CD14-positive monocyte (primary cell): ENCODE measurements at regions not wholly inside any gene's neighbourhood (a gene's known extent, or its start where the extent isn't known, plus 50 kb on each side); places are given as distances from the start of the nearest gene placed in this dataset.
"Not testable (repeated sequence)": the region's sequence is repeated elsewhere in the genome, so short reads cannot be mapped to it uniquely, and the experiment has no call there.

Experiments
- DNase-seq, 3 donors: peaks; one replicate each; pipeline ENCODE4 v3.0.0-alpha.2; 2011 to 2022
- H2AFZ ChIP-seq: 2 replicates; pipeline ENCODE4 v1.6.0; 2012; ENCODE audit warnings: mild to moderate bottlenecking, low read depth, low read length, inconsistent platforms; ENCODE audit not compliant: insufficient read depth, poor library complexity, severe bottlenecking
- H3K27ac ChIP-seq, 2 donors: 1 replicate in 1 of 2; 2 replicates in 1 of 2; pipeline ENCODE4 v1.5.1; 2012 to 2013; ENCODE audit warnings: low read length in 2 of 2, control low read depth in 1 of 2, inconsistent platforms in 1 of 2, low read depth in 1 of 2, mild to moderate bottlenecking in 1 of 2
- H3K27me3 ChIP-seq, 2 donors: one replicate each; pipeline versions ENCODE4 v1.6.0 to v1.6.1; 2011 to 2013; ENCODE audit warnings: low read length in 2 of 2; ENCODE audit not compliant: control insufficient read depth in 2 of 2, insufficient read depth in 2 of 2
- H3K36me3 ChIP-seq, 2 donors: replicated peaks in 1 of 2; 1 replicate in 1 of 2; 2 replicates in 1 of 2; pipeline versions ENCODE4 v1.5.1 to v1.6.1; 2012 to 2013; ENCODE audit warnings: low read length in 2 of 2, control low read depth in 1 of 2, inconsistent platforms in 1 of 2, mild to moderate bottlenecking in 1 of 2; ENCODE audit not compliant: insufficient read depth in 2 of 2, control insufficient read depth in 1 of 2
- H3K4me1 ChIP-seq, 2 donors: 1 replicate in 1 of 2; 2 replicates in 1 of 2; pipeline versions ENCODE4 v1.5.1 to v1.6.1; 2012 to 2013; ENCODE audit warnings: low read length in 2 of 2, control low read depth in 1 of 2, inconsistent platforms in 1 of 2, mild to moderate bottlenecking in 1 of 2, moderate library complexity in 1 of 2; ENCODE audit not compliant: insufficient read depth in 2 of 2, control insufficient read depth in 1 of 2
- H3K4me2 ChIP-seq: replicated peaks from 2 replicates; pipeline ENCODE3; 2012; ENCODE audit warnings: low read length, moderate library complexity, mild to moderate bottlenecking; ENCODE audit not compliant: poor library complexity, severe bottlenecking; ENCODE audit errors: extremely low read depth
- H3K4me3 ChIP-seq, 3 experiments: fragments of 200-600 bp in 1 of 3; sonication (generic) in 1 of 3; replicated peaks in 1 of 3; 1 replicate in 2 of 3; 2 replicates in 1 of 3; pipeline ENCODE4 v1.5.1; 2011 to 2013; ENCODE audit warnings: low read length in 3 of 3, mild to moderate bottlenecking in 3 of 3, control low read depth in 2 of 3, low read depth in 2 of 3, inconsistent platforms in 1 of 3, moderate library complexity in 1 of 3
- H3K79me2 ChIP-seq: 2 replicates; pipeline ENCODE4 v1.6.0; 2012; ENCODE audit warnings: mild to moderate bottlenecking, control low read depth, inconsistent platforms, low read length, moderate library complexity; ENCODE audit not compliant: insufficient read depth
- H3K9ac ChIP-seq: 2 replicates; pipeline ENCODE4 v1.6.0; 2017; ENCODE audit warnings: low read length, mild to moderate bottlenecking; ENCODE audit not compliant: insufficient read depth, poor library complexity, severe bottlenecking
- H3K9me3 ChIP-seq, 2 donors: replicated peaks in 1 of 2; 1 replicate in 1 of 2; 2 replicates in 1 of 2; pipeline versions ENCODE4 v1.5.1 to v1.6.1; 2012 to 2013; ENCODE audit warnings: low read length in 2 of 2, control low read depth in 1 of 2; ENCODE audit not compliant: control insufficient read depth in 1 of 2, insufficient read depth in 1 of 2
- H4K20me1 ChIP-seq: 2 replicates; pipeline ENCODE4 v1.6.0; 2012; ENCODE audit warnings: mild to moderate bottlenecking, low read length, control low read depth, moderate library complexity; ENCODE audit not compliant: insufficient read depth
- H3K27ac Mint-ChIP-seq, 7 donors: one replicate each; pipeline ENCODE4 v1.8.0; 2020; ENCODE audit warnings: mild to moderate bottlenecking in 7 of 7, mixed read lengths in 7 of 7, moderate library complexity in 6 of 7, inconsistent platforms in 2 of 7
- H3K27me3 Mint-ChIP-seq, 3 donors: one replicate each; pipeline ENCODE4 v1.8.0; 2021 to 2022; ENCODE audit warnings: low read depth in 3 of 3, mild to moderate bottlenecking in 3 of 3, mixed read lengths in 3 of 3, moderate library complexity in 3 of 3, inconsistent platforms in 1 of 3
- H3K36me3 Mint-ChIP-seq, 2 donors: one replicate each; pipeline ENCODE4 v1.8.0; 2020; ENCODE audit warnings: mixed read lengths in 2 of 2, inconsistent platforms in 1 of 2, mild to moderate bottlenecking in 1 of 2
- H3K4me1 Mint-ChIP-seq: one replicate; pipeline ENCODE4 v1.8.0; 2020; ENCODE audit warnings: mild to moderate bottlenecking, mixed read lengths
- H3K4me3 Mint-ChIP-seq, 2 donors: one replicate each; pipeline ENCODE4 v1.8.0; 2020; ENCODE audit warnings: mild to moderate bottlenecking in 2 of 2, mixed read lengths in 2 of 2, moderate library complexity in 1 of 2
- H3K9me3 Mint-ChIP-seq, 7 donors: one replicate each; pipeline ENCODE4 v1.8.0; 2020 to 2022; ENCODE audit warnings: mixed read lengths in 7 of 7, mild to moderate bottlenecking in 6 of 7, moderate library complexity in 6 of 7, inconsistent platforms in 2 of 7
- CTCF ChIP-seq: fragments of 200-600 bp; IDR thresholded peaks from one replicate; pipeline ENCODE4 v1.8.0; 2022; ENCODE audit warnings: antibody characterized with exemption, mild to moderate bottlenecking
- WGBS: methylation state at CpG from one replicate; pipeline ENCODE4 v1.1.5; 2013; ENCODE audit warnings: missing lambda C conversion rate; ENCODE audit not compliant: insufficient coverage; 5-methylcytosine and 5-hydroxymethylcytosine counted together
- intact Hi-C, 2 donors: fragments of 100-400 bp; cut with micrococcal nuclease; formaldehyde crosslinking; loops; one replicate each; pipeline versions ENCODE4 v1.15.0 to v1.15.1; 2023

DNA sequence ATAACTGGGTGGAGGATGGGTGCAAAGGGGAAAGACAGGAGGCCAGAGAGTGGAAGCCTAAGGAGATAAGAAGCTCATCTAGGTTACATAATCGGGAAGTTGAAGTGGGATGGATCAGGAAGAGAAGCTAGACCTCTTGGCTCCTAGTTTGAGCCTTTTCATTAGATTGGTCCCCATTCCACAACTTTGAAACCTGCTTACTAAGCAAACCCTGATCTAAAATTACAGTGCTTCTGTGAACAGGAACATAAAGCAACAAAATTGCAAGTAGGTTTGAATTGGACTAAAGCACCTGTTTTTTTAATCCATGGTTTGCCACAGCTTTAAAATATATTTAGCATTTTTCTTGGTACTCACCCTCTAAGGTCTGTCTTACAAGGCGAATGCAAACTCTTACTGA is 80.4 kb upstream of the EED start:
- Mint-ChIP-seq H3K36me3 (peaks cover 0 to 4% of the 10 kb centered on the region in 2 donors), H3K27ac (peak overlapping the region in 6 of 7 donors; percentile 84 to 96 (median 96)), H3K4me3 (no peak overlapping the region), H3K4me1 (peaks cover 47% of the 10 kb centered on the region), H3K27me3 (peaks cover 0 to 3% (median 0%) of the 10 kb centered on the region in 3 donors), H3K9me3 (peaks cover 0 to 3% (median 0%) of the 10 kb centered on the region in 7 donors)
- Histone ChIP-seq H3K4me1 (peaks cover 50 to 52% of the 10 kb centered on the region in 2 donors), H4K20me1 (no peaks in the 10 kb centered on the region), H3K4me3 (no peak overlapping the region), H3K27me3 (no peaks in the 10 kb centered on the region), H3K79me2 (no peaks in the 10 kb centered on the region), H3K4me2 (no peak overlapping the region), H3K27ac (peak overlapping the region in 1 of 2 donors; percentile 86), H2AFZ (no peak overlapping the region), H3K9me3 (no peaks in the 10 kb centered on the region), H3K9ac (no peak overlapping the region), H3K36me3 (no peaks in the 10 kb centered on the region)
- intact Hi-C loops = no loop called here
- no CpG with 5 or more reads among the region's 2 CpGs for WGBS
- no peak for TF ChIP-seq CTCF
- DNase-seq = no peak

DNA sequence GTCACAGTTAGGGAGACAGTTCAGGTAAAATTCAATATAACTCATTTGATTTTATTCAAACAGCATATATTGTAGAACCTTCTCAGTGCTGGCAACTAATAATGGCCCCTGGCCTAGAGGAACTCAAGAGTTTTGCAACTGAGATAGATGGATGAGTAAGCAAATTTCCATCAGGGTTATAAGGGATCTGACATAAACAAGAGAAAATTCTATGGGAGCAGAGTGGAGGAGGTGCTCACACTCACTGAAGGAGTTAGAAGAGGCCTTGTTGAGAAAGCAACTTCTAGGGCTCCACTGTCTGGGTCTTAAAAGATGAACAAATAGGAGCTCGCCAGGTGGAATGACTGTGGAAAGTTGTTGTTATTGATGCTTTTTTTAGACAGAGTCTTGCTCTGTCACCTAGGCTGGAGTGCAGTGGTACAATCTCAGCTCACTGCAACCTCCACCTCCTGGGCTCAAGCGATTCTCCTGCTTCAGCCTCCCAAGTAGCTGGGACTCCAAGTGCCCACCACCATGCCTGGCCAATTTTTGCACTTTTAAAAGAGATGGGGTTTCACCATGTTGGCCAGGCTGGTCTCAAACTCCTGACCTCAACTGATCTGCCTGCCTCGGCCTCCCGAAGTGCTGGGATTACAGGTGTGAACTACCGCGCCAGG is 81.2 kb upstream of the EED start:
- Mint-ChIP-seq H3K27ac (peak overlapping the region; percentile 84 to 96 (median 95)), H3K4me1 (peaks cover 49% of the 10 kb centered on the region), H3K4me3 (peak overlapping the region in 1 of 2 donors; percentile 46)
- H3K9me3 Mint-ChIP-seq, H3K9me3 ChIP-seq, H3K36me3 ChIP-seq, H3K27me3 Mint-ChIP-seq, H4K20me1 ChIP-seq, H3K9ac ChIP-seq, H3K27me3 ChIP-seq, H3K36me3 Mint-ChIP-seq, H3K79me2 ChIP-seq, intact Hi-C loops, H2AFZ ChIP-seq: not testable (repeated sequence)
- Histone ChIP-seq H3K4me2 (peak overlapping the region; percentile 24), H3K4me3 (peak overlapping the region in 1 of 3 experiments; percentile 28), H3K27ac (peak overlapping the region; percentile 56 to 86), H3K4me1 (peaks cover 50 to 52% of the 10 kb centered on the region in 2 donors)
- WGBS = 56% methylated on average over 3 of the region's 6 CpGs
- DNase-seq = peak; percentile 43 to 87 (median 73)
